DMS 273 (cell line): ENCODE measurements at regions not wholly inside any gene's neighbourhood (a gene's known extent, or its start where the extent isn't known, plus 50 kb on each side); places are given as distances from the start of the nearest gene placed in this dataset.

Source experiments
- DNase-seq: peaks from one replicate; lab custom pipeline; 2025; ENCODE audit not compliant: unreplicated experiment; lab: John Stamatoyannopoulos, UW

- no peak for DNase-seq
Measured at GRCh38 chr13:37366044-37366770, 232.4 kb downstream of the POSTN start.

- DNase-seq: no peak
Measured at GRCh38 chr13:37365496-37365895, 233.1 kb downstream of the POSTN start.

DNA sequence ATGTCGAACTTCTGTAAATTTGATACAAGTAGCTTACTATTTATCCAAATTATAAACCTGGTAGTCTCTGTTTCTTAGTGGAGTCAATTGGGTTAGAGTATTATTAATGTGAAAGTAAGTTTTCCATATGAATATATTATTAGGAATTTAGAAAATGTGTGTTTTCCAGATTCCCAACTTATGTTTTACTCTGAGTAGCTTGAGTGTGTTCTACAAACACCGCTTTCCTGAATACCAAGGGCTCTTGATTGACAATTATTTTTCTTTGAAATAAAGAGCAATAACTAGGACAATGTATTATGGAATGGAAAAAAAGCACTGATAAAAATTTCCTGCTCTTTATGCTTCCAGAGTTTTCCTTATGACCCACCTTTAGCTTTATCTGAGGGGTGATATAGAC is 233.6 kb downstream of the POSTN start:
- DNase-seq: no peak

DNA sequence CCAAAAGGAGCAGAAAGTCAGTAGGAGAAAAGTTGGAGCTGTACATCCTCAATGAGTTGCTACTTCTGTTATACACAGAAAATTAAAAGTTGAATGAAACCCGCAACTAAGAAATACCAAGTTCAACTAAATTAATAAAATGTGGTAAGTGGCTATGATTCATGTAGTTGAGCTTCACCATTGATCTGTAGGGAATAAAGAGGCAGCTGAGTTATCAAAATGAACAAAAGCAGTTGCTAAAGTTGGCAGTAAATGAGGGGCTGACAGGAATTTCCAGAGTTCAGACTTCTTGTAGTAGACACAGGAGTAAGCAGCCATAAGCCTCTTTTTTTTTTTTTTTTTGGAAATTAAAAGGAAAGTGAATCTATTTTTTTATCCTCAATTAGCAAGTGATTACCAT is 234.6 kb downstream of the POSTN start:
- DNase-seq: no peak

- DNase-seq: no peak
Measured at GRCh38 chr13:37361608-37362007, 237.0 kb downstream of the POSTN start.

- no peak for DNase-seq
Measured at GRCh38 chr13:37360556-37360955, 238.0 kb downstream of the POSTN start.

DNA sequence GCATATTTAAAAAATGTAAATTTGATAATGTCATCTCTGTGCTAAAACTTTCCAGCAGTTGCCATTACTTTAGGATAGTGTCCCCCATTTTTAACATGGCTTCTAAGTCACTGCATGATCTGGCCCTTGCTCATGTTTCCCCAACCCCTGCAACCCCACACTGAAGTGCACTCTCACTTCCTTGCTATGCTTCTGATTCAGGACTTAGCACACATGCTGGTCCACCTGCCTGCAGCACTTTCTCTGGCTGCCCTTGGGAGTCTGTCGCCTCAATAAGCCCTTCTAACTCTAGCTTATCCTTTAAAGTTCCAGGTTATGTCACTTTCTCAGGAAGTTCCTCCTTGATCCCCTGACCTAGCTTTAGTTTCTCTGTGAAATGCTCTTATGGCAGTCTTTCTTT is 241.0 kb downstream of the POSTN start:
- DNase-seq: no peak

GRCh38 chr13:37353911-37354310 is 244.7 kb downstream of the POSTN start:
- no peak for DNase-seq

DNA sequence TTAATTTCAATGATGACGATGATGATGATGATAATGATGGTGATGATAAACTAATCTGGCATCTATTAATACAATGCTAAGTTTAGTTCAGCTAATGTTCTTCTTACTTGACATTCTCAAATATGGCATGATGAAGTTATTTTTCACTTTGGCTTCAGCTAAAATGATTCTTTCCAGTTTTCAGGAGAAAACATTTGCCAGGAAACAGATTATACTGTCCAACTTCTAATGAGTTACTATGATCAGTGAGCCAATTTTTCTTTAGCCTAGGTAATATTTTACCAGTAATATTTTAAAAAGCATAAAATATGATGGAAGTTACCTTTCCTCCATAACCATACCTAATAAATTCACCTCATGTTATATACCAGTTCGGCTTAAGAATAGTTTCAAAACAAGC is 245.7 kb upstream of the CSNK1A1L start:
- no peak for DNase-seq

- DNase-seq: no peak
Measured at GRCh38 chr13:37349916-37350315, 244.5 kb upstream of the CSNK1A1L start.

GRCh38 chr13:37348916-37349643 is 243.6 kb upstream of the CSNK1A1L start:
- DNase-seq: no peak

DNA sequence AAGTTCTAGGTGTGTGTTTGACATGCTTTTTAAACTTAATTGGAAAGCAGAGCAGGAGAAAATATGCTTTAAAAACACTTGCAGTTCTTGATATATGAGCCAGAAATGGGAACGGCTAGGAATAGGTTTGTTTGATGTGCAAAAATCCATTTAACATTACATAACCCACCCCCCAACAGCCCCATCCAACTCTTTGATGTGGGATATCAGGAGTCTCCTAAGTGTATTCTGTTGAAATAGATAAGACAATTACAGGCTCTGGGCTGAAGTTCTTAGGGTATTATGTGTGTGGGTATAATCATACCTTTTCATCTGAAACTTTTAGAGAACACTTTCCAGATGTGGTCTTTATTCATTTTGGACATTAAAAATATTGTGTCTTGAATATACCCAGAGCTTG is 240.4 kb upstream of the CSNK1A1L start:
- no peak for DNase-seq

GRCh38 chr13:37345391-37345790 is 239.9 kb upstream of the CSNK1A1L start:
- no peak for DNase-seq

GRCh38 chr13:37344056-37344455 is 238.6 kb upstream of the CSNK1A1L start:
- DNase-seq: no peak

GRCh38 chr13:37342205-37342604 is 236.7 kb upstream of the CSNK1A1L start:
- DNase-seq: no peak

DNA sequence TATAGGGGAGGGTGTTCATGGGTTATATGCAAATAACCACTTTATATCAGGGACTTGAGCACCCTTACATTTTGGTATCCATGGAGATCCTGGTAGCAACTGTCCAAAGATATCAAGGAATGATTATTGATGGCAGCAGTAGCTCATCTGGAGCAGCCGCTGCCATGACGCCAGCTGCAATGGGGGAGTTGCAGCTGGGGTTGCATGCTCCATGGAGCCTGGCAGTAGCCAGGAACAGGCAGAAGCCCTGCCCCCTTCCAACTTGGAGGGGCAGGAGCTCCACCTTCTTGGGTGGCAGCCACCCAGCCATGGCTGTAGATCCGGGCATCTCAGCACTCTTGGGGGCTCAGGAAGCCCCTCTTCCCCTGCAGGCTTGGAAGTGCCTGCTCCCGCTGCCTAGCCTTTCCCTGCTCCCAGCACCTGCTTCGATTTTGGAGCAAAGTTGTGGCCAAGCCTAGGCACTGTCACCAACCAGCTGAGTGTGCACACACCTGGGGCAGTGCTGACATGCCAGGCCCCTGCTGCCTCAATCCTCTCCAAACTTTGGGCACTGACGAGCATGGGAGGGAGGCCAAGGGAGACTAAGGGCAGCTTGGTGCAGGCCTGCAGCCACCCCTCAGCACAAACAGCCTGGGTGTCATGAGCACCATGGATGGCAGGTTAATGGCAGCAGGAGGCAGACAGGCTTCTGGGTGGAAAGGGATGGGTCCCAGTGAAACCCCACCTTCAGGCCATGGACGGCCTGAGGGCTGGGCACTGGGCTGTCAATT is 235.6 kb upstream of the CSNK1A1L start:
- peak; percentile 0 for DNase-seq

DNA sequence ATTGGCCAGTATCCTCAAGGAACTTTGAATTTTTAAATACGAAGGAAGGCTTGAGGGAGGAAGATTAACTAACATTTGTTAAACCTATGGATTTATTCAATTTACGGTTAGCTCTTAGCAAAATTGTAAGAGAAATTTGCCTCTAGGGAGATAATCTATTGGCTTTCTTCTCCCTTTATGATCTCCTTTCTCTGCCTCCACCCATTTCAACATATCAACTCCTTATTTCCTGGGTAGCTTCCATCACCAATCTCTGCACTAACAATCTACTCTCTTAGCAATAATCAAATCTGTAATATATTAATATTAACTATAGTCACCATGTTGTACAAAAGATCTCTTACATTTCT is 233.9 kb upstream of the CSNK1A1L start:
- no peak for DNase-seq

GRCh38 chr13:37338726-37339385 is 233.4 kb upstream of the CSNK1A1L start:
- no peak for DNase-seq

DNA sequence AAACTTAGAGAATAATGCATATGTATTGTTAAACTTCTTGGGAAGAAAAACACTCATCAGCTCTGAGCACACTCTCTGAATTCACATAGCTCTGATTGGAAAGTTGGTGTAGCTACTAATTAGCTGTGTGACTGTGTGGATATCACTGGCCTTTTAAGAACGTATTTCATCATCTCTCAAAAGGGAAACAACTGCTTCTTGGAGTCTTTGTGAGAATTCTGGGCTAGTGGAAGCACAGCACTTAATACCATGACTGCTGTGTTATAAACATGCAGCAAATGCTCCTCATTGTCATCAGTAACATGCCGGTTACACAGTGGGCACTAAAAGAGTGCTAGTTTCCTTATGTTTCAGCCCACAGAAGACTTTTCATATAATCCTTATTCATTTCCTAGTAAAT is 220.9 kb upstream of the CSNK1A1L start:
- DNase-seq: no peak

GRCh38 chr13:37319031-37319443 is 213.6 kb upstream of the CSNK1A1L start:
- DNase-seq: no peak

GRCh38 chr13:37316935-37317334 is 211.5 kb upstream of the CSNK1A1L start:
- no peak for DNase-seq
